Activated CD4-positive, CD25-positive, alpha-beta regulatory T cell treated with anti-CD3 and anti-CD28 coated beads, Interleukin-2, amount 50 U/mL, for 24 hours (primary cell): ENCODE measurements at regions not wholly inside any gene's neighbourhood (a gene's known extent, or its start where the extent isn't known, plus 50 kb on each side); places are given as distances from the start of the nearest gene placed in this dataset.
"Not testable (repeated sequence)": the region's sequence is repeated elsewhere in the genome, so short reads cannot be mapped to it uniquely, and the experiment has no call there.

Source experiments
- ATAC-seq, 2 donors: fragments of 150-1000 bp; cut with Tn5 transposase; one replicate each; pipeline ENCODE4 v1.10.0; 2021; ENCODE audit warnings: mild to moderate bottlenecking in 1 of 2, moderate library complexity in 1 of 2

DNA sequence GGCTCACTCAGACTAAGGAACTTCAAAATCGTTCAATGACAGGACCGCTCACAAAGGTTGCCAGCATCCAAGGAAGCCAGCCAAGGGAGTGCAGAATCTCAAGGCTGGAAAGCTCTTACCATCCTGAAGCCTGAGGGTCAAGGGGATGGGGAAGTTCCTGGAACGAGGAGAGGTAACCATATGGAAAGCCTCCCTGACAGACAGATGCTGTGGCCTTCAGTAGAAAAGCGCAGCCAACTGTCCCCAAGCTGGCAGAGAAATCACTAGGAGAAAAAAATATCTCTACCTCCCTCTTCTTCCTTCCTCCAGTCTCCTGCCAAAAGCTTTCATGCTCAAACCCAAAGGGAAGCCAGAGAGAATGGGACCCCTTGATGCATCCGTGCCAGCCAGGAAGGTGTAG is 90.5 kb upstream of the RANBP3L start:
- ATAC-seq: no peak

DNA sequence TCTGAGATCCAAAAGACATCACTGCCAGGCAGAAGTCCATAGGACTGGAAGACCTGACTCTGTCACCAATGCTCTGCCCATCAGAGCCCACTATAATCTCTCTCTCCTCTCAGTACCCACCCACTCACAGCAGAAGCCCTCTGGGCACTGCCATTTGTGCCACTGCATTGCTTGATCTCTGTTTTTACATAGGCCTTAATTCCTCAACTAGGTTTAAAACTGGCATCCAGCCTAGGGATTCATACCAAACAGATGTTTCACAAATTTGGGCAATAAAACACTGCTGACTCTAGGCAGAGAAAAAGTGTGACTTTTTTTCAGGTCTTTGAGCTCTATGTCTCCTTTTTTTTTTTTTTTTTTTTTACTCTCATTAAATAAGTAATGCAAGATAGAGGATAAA is 91.1 kb upstream of the RANBP3L start:
- ATAC-seq: no peak

DNA sequence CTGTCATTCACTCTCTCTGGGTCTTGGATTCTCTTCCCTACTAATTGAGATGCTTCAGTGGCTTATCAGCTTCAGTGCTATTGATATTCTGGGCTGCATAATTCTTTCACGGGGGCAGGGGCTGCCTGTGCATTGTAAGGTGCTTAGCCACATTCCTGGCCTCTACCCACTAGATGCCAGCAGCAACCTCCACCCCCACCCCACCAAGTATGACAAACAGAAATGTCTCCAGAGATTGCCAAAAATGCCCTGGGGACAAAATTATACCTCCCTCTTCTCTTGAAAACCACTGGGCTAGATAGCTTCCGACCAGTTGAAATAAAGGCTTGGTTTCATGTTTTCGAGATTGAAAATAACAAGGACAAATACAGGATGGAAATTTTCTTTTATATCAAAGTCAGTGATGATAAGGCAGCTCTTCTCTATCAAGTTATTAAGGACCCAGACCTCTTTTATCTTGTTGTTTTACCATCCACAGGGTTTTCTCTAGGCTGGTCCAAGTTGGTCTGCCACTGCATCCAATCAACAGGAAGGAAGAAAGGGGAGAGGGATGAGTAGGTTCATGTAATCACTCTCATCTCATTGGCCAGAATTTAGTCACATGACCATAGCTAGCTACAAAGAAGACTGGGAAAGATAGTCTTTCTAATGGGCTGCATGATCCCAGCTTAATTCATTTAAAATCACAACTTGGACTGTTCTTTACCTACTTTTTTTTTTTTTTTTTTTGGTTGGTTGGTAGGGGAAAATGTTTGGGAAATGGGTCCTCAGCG is 92.1 kb upstream of the RANBP3L start:
- no peak for ATAC-seq

DNA sequence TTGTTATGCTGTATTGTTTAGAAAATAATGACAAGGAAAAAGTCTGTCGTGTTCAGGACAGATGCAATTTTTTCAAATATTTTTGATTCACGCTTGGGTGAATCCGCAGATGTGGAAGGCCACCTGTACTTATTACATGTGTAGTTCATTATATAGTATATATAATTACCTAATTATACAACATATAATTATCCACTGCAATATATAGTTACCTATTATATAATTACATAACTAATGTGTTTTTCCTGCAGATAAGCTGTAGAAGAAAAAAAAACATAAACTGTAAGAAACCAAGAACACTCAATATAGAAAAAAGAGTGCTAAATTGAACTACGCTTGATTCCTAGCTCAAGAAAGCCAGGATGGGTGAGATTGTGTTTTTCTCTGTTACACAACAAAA is 93.6 kb upstream of the RANBP3L start:
- ATAC-seq: no peak

DNA sequence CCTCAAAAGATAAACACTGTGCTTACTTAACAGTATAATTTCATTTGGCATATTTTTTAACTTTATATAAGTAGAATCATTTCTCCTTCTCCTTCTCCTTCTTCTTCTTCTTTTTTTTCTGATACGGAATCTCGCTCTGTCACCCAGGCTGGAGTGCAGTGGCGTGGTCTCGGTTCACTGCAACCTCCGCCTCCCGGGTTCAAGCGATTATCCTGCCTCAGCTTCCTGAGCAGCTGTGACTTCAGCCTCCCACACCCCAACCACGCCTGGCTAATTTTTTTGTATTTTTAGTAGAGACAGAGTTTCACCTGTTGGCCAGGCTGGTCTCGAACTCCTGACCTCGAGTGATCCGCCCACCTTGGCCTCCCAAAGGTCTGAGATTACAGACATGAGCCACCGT is 94.2 kb upstream of the RANBP3L start:
- not testable (repeated sequence) for ATAC-seq

DNA sequence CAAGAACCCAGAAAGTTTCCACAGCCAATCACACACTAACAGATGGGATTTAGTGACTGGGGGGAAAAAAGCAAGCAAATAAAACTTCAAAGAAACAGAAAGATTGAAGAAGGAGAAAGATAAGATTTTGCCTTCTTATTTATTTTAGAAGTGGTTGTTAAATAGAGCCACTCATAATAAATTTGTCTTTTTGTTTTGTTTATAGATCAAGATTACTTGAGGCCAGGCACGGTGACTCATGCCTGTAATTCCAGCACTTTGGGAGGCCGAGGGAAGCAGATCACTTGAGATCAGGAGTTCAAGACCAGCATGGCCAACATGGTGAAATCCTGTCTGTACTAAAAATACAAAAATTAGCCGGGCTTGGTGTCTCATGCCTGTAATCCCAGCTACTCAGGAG is 94.9 kb upstream of the RANBP3L start:
- ATAC-seq: no peak

DNA sequence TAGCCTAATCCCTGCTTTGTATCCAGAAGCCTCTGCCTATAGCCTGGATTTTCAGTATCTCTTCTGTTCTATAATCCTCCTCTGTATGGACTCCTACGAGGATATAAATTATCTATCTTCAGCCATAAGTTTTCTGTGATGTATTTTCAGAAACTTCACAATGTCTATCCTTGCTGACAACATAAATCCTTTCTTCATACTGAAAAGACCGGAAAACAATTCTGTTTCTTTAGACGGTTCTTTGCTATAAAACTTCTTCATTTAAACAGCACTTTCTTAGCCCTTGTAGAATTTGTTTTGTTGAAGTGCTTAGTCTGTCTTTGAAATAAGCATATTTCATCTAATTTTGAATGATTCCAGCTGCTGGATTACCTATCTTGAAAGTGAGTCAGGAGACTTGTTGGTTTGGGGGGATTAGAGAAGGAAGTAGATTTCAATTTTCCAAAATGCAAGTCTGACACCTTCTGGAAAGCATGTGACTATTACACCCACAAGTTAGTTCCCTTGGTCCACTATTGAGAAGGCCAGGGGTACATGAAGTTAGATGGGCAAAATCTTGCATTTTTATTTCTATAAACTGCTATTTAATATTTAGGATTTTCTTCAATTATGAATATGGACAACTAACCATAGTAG is 96.3 kb upstream of the RANBP3L start:
- ATAC-seq: no peak

DNA sequence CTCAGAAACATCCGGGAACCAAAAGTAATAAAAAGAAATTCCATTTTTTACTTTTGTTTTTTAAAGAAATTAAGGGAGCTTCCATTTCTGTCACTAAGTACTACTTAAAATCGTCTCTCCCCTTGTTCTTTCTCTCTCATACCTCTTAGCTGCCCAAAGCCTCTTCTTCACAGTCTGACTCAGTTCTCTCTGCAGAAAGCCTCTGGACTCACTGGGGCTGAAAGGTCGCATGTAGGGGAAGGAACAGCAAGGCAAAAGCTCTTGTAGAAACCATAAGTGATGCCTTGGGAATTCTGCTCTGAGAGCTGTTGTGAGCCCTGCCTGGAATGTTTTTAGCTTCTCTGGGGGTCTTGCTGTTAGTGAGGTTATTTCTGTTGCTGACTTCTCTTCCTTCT is 100.8 kb upstream of the RANBP3L start:
- ATAC-seq: no peak

DNA sequence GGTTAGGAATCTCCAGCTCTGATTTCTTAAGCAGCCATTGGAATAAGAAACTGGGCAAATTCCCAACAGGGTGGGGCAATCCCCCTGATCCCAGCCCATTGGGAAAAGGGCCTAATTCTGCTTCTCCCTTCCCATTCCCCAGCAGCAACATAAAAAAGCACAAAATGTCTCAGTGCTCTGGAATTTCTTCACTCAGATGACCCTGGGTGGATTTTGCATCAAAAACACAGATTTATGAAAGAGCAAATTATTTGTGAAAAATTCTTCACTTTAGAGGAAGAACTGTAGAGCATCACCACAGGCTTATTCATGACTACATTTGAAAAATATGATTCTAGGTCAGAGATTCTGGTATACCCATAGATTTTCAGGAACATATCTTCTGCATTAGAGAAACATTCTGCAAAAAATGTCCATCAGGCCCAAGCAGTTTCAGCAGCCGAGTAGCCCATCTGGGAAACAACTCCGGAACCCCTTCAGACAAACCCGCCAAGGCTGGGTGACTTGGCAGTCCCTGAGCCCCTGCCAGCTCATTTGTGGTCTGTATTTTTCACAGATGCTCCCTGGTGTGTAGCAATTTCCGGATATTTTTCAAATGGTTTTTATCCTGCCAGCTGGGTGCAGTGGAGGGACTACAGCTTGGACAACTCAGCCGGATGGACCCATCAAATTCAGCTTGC is 102.1 kb upstream of the RANBP3L start:
- no peak for ATAC-seq

DNA sequence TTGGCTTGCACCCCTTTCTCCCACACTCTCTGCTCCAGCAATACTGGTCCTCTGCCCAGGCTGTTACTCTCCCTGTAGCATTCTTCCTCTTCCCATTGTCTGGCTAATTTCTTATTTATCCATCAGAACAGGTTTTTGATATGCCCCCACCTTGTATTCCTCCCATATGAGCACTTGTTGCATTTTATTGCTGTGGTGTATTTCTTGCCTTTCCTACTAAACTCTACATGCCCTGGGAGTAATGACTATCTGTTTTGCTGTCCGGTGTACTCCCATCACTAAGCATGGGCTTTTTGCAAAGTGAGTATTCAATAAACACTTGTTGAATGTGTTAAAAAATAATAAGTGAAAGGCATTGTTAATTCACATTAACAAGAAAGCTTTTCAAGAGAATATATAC is 104.3 kb upstream of the RANBP3L start:
- no peak for ATAC-seq

DNA sequence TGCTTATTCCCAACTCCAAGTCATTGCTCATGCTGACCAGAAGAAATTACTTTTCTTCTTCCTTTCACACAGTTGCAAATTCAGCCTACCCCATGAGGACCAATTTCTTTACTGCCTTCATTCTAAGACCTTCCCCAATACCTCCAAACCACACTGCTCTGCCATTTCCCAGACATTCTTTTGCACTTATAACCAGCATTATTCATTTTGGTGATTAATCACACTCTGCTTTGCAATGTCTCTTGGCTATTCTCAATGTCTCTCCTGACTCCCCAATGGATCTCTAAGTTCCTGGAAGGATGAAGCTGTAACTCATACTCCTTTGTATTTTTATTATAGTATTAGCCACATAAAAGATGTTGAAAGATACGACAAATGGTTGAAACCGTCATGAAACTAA is 105.7 kb upstream of the RANBP3L start:
- ATAC-seq: no peak

DNA sequence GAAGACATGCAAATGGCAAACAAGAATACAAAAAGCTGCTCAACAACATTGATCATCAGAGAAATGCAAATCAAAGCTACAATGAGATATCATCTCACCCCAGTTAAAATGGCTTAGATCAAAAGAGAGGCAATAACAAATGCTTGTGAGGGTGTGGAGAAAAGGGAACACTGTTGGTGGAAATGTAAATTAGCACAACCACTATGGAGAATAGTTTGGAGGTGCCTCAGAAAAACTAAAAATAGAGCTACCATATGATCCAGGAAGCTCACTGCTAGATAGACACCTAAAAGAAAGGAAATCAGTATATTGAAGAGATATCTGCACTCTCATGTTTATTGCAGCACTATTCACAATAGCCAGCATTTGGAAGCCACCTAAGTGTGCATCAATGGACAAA is 108.0 kb upstream of the RANBP3L start:
- not testable (repeated sequence) for ATAC-seq

DNA sequence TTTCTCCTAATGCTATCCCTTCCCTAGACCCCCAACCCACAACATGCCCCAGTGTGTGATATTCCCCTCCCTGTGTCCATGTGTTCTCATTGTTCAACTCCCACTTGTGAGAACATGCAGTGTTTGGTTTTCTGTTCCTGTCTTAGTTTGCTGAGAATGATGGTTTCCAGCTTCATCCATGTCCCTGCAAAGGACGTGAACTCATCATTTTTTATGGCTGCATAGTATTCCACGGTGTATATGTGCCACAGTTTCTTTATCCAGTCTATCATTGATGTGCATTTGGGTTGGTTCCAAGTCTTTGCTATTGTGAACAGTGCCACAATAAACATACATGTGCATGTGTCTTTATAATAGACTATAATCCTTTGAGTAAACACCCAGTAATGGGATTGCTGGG is 109.0 kb upstream of the RANBP3L start:
- not testable (repeated sequence) for ATAC-seq

DNA sequence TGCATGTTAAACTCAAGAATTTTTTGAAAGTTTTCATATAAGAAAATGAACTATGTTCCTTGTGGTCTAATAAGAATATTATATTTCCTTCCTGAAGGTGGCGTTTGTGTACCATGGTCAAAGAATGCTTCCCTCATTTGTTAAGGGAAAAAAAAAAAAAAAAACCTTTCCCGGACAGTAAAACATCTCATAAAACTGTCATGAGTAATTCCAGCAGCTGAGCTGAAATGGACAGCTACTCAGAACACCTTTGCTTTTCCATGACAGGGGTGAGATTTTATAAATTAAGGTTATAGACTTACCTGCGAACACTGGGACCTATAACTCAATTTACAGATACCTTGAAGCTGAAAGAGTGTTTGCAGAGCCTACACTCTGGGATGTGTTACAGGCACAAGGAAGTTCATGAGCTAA is 113.2 kb upstream of the RANBP3L start:
- no peak for ATAC-seq

DNA sequence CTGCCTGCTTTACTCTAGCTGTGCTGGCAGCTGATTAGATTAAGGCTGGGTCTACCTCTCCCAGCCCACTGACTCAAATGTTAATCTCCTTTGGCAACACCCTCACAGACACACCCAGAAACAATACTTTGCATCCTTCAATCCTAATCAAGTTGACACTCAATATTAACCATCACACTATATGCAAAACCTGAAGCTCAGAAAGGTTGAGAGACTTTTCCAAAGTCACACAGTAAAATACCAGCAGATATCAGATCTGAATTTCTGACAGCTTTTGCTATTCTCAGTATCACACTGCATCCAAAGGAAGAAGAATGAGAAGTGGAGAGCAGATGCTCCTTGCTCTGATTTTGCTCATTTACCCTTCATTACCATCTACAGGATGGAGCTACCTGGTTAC is 114.9 kb upstream of the RANBP3L start:
- ATAC-seq: no peak

DNA sequence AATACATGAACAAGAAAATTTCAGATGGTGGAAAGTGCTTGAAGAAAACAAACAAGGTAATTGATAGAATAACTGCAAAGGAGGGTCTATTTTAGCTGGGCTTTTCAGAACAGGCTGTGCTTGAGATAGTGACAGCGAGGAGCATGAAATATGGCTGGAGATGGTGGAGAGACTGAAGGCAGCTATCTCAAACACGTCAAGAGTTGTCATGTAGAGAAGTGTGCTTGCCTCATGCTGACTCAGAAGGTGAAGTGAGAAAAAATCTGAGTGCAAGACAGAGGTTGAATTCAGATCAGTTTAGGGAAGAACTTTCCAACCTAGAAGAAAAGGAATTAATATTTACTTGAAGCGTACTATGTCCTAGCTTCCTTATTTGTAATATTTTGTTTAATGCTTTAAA is 115.5 kb upstream of the RANBP3L start:
- no peak for ATAC-seq

DNA sequence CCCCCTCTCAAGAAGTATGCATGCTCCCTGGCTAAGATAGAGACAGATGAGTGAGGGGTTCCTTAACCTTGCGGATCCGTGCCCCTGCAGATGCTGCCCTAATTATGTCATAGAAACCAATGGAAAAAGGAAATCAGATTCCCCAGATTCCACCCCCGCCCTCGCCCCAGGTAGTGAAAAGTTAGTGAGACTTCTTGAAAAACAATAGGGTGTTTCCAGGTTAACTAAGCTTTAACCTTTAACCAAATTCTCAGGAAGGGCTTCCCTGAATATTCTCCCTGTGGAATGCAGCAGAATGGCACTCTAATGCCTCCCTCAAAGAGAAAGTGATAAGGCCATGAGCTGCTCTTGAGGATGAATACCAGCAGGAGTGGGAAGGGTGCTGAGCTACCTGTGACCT is 116.0 kb upstream of the RANBP3L start:
- ATAC-seq: no peak

DNA sequence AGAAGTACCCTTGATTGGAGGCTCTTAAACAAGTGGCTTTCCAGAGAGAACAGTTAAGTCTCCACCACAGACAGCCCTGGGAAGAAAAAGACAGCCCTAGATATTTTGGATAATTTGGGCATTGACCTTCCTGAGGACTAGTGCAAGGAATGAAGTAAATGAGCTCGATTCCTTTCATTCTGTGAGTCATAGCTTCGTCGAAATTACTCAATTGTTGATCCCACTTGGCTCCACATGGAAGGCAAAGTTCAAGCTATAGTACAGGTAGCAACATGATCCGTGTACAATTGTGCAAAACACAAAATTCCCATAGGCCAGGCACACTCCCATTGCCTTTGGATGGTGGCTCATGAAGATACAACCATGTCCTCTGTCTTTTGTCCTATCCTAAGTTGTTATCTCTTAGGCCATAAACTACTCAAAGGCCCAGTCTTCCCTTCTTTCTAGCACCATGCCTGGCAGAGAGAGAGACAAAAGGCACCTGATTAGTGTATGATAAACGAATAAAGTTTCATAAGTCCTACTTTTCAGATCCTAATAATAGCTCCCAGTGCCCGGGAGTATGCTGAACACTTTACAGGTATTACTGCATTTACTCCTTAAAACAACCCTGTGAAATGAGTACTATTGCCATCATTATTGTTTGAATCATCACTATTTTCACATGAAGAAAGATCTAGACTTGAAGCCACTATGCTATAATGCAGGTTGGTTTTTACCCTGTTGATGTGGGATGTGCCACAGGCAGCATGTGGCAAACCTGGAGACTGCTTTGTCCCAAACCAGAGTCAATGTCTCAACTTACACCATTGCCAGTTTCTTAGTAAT is 116.7 kb upstream of the RANBP3L start:
- no peak for ATAC-seq

DNA sequence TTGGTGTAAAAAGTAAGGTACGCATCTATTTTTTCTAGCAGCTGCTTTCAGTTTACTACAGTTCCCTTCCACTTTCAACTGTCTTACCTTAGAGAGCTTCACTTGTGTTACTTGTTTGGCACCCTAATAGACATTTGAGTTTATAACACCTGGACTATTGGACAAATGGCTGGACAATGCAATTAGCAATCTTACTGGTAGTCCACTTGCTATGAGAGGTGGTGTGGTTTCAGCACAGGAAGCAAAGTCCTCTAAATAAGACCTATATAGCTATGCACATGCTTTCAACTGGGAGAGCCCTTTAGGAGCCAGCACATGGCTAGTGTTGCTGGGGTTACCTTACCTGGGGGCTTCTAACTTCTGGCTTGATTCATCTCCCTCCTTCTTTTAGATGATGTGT is 119.6 kb upstream of the RANBP3L start:
- ATAC-seq: no peak

DNA sequence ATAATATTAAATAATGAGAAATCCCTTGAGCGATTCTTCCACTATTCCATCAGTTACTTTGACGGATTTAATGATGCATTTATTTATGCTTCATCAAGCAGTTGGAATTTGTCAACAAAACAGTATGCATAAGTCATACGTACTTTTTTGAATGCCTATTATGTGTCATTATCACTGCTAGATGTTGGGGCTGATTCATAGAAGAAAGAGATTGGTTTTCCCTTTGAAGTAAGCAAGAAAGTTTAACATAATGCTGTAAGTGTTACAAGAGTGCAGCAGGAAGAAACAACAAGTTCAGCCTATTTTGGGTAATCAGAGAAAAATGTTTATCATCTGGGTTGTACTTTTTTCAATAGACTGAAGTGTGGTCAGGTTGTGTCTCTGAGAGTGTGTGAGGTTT is 121.2 kb upstream of the RANBP3L start:
- no peak for ATAC-seq

DNA sequence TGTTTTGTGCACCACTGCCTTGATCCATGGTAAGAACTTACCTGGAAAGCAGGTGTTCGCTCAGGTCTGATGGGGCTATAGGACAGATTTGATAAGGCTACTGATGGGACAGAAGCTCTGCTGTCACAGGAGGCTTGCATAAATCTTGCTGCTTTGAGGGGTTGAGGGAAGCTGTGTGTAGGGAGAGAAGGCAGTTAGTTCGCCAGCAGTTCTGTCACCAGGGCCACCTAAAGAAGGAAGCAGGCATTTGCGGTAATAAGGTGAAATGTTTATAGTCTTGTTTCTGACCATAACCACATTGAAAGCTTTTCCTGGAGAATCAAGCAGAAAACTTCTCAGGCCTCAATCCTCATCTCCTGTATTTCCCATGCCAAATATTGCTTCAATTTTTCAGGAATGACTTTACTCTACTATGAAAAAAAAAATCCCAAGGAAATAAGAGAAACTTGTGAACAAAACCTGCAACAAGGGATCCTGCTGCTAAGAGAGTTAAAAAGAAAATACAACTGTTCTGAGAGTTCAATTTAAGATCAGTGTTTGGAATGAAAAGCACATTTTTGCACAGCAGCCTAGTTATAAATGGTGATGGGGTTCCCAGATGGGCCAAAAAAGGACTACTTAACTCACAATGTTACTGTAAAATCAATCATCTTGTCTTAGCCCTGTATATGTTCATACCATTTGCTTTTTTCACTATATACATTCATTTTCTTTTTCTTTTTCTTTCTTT is 122.0 kb upstream of the RANBP3L start:
- ATAC-seq: no peak

DNA sequence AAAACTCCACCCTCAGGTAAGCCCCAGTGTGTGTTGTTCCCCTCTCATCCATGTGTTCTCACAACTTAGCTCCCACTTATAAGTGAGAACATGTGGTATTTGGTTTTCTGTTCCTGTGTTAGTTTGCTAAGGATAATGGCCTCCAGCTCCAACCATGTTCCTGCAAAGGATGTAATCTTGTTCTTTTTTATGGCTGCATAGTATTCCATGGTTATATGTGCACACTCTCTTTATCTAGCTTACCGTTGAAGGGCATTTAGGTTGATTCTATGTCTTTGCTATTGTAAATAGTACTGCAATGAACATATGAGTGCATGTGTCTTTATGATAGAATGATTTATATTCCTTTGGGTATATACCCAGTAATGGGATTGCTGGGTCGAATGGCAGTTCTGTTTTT is 124.4 kb upstream of the RANBP3L start:
- not testable (repeated sequence) for ATAC-seq

DNA sequence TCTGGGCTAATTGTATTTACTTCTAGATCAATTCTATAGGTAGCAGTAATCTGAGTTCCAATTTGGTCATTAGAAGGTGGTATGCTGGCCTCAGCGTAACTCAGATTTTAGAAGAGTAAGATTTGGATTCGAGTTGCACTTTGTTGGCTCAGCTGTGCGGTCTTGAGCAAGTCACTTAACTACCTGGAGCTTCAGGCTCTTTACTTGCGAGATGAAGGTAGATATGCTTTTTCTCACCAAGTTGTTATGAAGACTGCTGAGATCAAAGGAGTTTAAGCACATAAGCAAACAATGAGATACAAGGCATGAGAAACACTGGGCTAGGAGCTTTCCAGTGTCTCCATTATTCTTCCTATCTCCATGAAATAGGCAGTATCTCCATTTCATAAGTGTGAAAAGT is 133.8 kb upstream of the RANBP3L start:
- no peak for ATAC-seq
